Endothelial cell of umbilical vein (primary cell): ENCODE measurements at regions not wholly inside any gene's neighbourhood (a gene's known extent, or its start where the extent isn't known, plus 50 kb on each side); places are given as distances from the start of the nearest gene placed in this dataset.

Experiments used
- BruUV-seq: library from RNA; stranded (reverse); fragments of 400-500 nt; replicated peaks from 2 replicates; lab custom pipeline; 2021; lab: Mats Ljungman, UMichigan
- CTCF ChIA-PET: fragments of 300-600, 350-600 bp; sonication (Branson Sonifier 250); formaldehyde crosslinking; loops from one replicate; lab custom pipeline; 2021; ENCODE audit warnings: antibody characterized with exemption, inconsistent platforms; lab: Charles Lee
- POLR2A ChIA-PET: fragments of 300-600, 350-600 bp; sonication (Branson Sonifier 250); formaldehyde crosslinking; loops from one replicate; lab custom pipeline; 2021; ENCODE audit warnings: antibody characterized with exemption, inconsistent platforms; lab: Charles Lee
- DNase-seq: peaks from one replicate; pipeline ENCODE4 v3.0.0-alpha.2; 2011; ENCODE audit warnings: low read depth, low spot score
- FAIRE-seq: peaks from 2 replicates; lab custom pipeline; 2011; peaks lifted over from hg19 to GRCh38; lab: Jason Lieb, UNC
- H2AFZ ChIP-seq: 2 replicates; pipeline ENCODE4 v1.6.0; 2012; ENCODE audit warnings: low read depth, low read length, control low read depth, inconsistent platforms
- H3K27ac ChIP-seq: 2 replicates; pipeline ENCODE4 v1.5.1; 2011; ENCODE audit warnings: low read depth, mild to moderate bottlenecking, control low read depth, low read length, moderate library complexity; ENCODE audit not compliant: insufficient read depth
- H3K27me3 ChIP-seq, 2 experiments: 2 replicates each; pipeline versions ENCODE4 v1.6.0 to v1.6.1; 2011; ENCODE audit warnings: low read length in 2 of 2, mixed read lengths in 1 of 2; ENCODE audit not compliant: control insufficient read depth in 2 of 2, insufficient read depth in 2 of 2
- H3K36me3 ChIP-seq, 2 experiments: 2 replicates in 1 of 2; 3 replicates in 1 of 2; pipeline ENCODE4 v1.5.1; 2011; ENCODE audit warnings: low read length in 2 of 2, mild to moderate bottlenecking in 1 of 2, moderate library complexity in 1 of 2; ENCODE audit not compliant: control insufficient read depth in 2 of 2, insufficient read depth in 2 of 2; ENCODE audit errors: extremely low read depth in 1 of 2
- H3K4me1 ChIP-seq: 3 replicates; pipeline ENCODE4 v1.5.1; 2011; ENCODE audit warnings: mild to moderate bottlenecking, low read length; ENCODE audit not compliant: control insufficient read depth, insufficient read depth; ENCODE audit errors: extremely low read depth
- H3K4me2 ChIP-seq: 2 replicates; pipeline ENCODE4 v1.6.1; 2011; ENCODE audit warnings: low read length, control low read depth, mixed read lengths; ENCODE audit not compliant: insufficient read depth
- H3K4me3 ChIP-seq, 3 experiments: fragments of 200-600 bp in 1 of 3; sonication (generic), shearing (Covaris generic) in 1 of 3; replicated peaks in 1 of 3; 2 replicates each; pipeline ENCODE4 v1.5.1; 2011 to 2016; ENCODE audit warnings: control low read depth in 3 of 3, low read length in 3 of 3, mild to moderate bottlenecking in 2 of 3, inconsistent platforms in 1 of 3, low read depth in 1 of 3, moderate library complexity in 1 of 3; ENCODE audit not compliant: insufficient read depth in 1 of 3
- H3K79me2 ChIP-seq: 2 replicates; pipeline ENCODE4 v1.6.0; 2012; ENCODE audit warnings: low read length, inconsistent platforms; ENCODE audit not compliant: control insufficient read depth, insufficient read depth
- H3K9ac ChIP-seq: replicated peaks from 2 replicates; pipeline ENCODE3; 2011; ENCODE audit warnings: low read length, control low read depth; ENCODE audit not compliant: insufficient read depth; ENCODE audit errors: extremely low read depth
- H3K9me1 ChIP-seq: replicated peaks from 3 replicates; pipeline ENCODE4 v1.6.0; 2011; ENCODE audit warnings: mild to moderate bottlenecking, low read length; ENCODE audit not compliant: control insufficient read depth, insufficient read depth; ENCODE audit errors: extremely low read depth
- H3K9me3 ChIP-seq: replicated peaks from 2 replicates; pipeline ENCODE4 v1.5.1; 2012; ENCODE audit warnings: low read length, inconsistent platforms; ENCODE audit not compliant: control insufficient read depth, insufficient read depth
- H4K20me1 ChIP-seq: replicated peaks from 2 replicates; pipeline ENCODE3; 2011; ENCODE audit warnings: mild to moderate bottlenecking, low read length; ENCODE audit not compliant: control insufficient read depth, insufficient read depth; ENCODE audit errors: extremely low read depth
- EZH2 ChIP-seq: IDR thresholded peaks from 2 replicates; pipeline ENCODE4 v1.6.1; 2012; ENCODE audit warnings: borderline replicate concordance, low read depth, mild to moderate bottlenecking, moderate library complexity, low read length, inconsistent platforms; ENCODE audit not compliant: severe bottlenecking
- FOS ChIP-seq: IDR thresholded peaks from 2 replicates; pipeline ENCODE4 v1.6.1; 2011; ENCODE audit warnings: mild to moderate bottlenecking, low read length, moderate library complexity, borderline replicate concordance; ENCODE audit not compliant: insufficient read depth
- GATA2 ChIP-seq: IDR thresholded peaks from 2 replicates; pipeline ENCODE4 v1.7.0; 2011; ENCODE audit warnings: low read depth, mild to moderate bottlenecking, moderate library complexity, mixed read lengths, low read length; ENCODE audit not compliant: insufficient read length, insufficient read depth
- JUN ChIP-seq: IDR thresholded peaks from 2 replicates; pipeline ENCODE4 v1.6.1; 2011; ENCODE audit warnings: borderline replicate concordance, low read depth; ENCODE audit not compliant: insufficient read length, insufficient read depth
- MAX ChIP-seq: IDR thresholded peaks from 2 replicates; pipeline ENCODE4 v1.6.1; 2011; ENCODE audit not compliant: insufficient read depth, insufficient read length
- MYC ChIP-seq: IDR thresholded peaks from one replicate; pipeline ENCODE4 v1.6.1; 2011; ENCODE audit warnings: mild to moderate bottlenecking, low read depth, low read length
- POLR2A ChIP-seq: IDR thresholded peaks from 2 replicates; pipeline ENCODE4 v1.6.1; 2012; ENCODE audit warnings: low read depth, mild to moderate bottlenecking, control low read depth, low read length
- POLR2AphosphoS5 ChIP-seq: IDR thresholded peaks from 2 replicates; pipeline ENCODE4 v1.6.1; 2012; ENCODE audit warnings: low read depth, mild to moderate bottlenecking, control low read depth, low read length, moderate library complexity; ENCODE audit not compliant: insufficient read depth
- dilution Hi-C: fragments of 300-500 bp; cut with MboI; formaldehyde crosslinking; loops from one replicate; pipeline ENCODE4 v1.15.0; 2019; ENCODE audit warnings: low sequenced_read_pairs; ENCODE audit not compliant: extremely low pct_ligation_motif_present
- intact Hi-C: fragments of 100-400 bp; cut with micrococcal nuclease; formaldehyde crosslinking; loops from one replicate; pipeline ENCODE4 v1.10.0; 2022
- TF ChIP-seq, protein P1 (sequence below), 2 donors: IDR thresholded peaks; 1 replicate in 1 of 2; 2 replicates in 1 of 2; pipeline ENCODE4 v1.5.1; 2011; ENCODE audit warnings: low read length in 2 of 2, mild to moderate bottlenecking in 2 of 2, moderate library complexity in 2 of 2, control low read depth in 1 of 2, inconsistent platforms in 1 of 2, low read depth in 1 of 2; ENCODE audit not compliant: insufficient read depth in 1 of 2; ENCODE audit errors: extremely low read depth in 1 of 2

GRCh38 chr2:160870729-160871465 lies 289.3 kb upstream of the TANK start:
- Histone ChIP-seq H3K4me2 (no peak overlapping the region), H2AFZ (no peak overlapping the region), H3K36me3 (no peaks in the 10 kb centered on the region), H3K9me3 (no peaks in the 10 kb centered on the region), H3K27ac (no peak overlapping the region), H3K4me3 (no peak overlapping the region), H3K9me1 (no peaks in the 10 kb centered on the region), H3K27me3 (peaks cover 6 to 14% of the 10 kb centered on the region in 2 experiments), H3K4me1 (peaks cover 2% of the 10 kb centered on the region), H3K9ac (no peak overlapping the region), H4K20me1 (no peaks in the 10 kb centered on the region), H3K79me2 (no peaks in the 10 kb centered on the region)
- TF ChIP-seq POLR2AphosphoS5 (no peak), POLR2A (no peak), FOS (no peak), GATA2 (no peak), EZH2 (no peak), JUN (no peak), MAX (no peak), MYC (no peak)
- TF ChIP-seq, protein P1, sequence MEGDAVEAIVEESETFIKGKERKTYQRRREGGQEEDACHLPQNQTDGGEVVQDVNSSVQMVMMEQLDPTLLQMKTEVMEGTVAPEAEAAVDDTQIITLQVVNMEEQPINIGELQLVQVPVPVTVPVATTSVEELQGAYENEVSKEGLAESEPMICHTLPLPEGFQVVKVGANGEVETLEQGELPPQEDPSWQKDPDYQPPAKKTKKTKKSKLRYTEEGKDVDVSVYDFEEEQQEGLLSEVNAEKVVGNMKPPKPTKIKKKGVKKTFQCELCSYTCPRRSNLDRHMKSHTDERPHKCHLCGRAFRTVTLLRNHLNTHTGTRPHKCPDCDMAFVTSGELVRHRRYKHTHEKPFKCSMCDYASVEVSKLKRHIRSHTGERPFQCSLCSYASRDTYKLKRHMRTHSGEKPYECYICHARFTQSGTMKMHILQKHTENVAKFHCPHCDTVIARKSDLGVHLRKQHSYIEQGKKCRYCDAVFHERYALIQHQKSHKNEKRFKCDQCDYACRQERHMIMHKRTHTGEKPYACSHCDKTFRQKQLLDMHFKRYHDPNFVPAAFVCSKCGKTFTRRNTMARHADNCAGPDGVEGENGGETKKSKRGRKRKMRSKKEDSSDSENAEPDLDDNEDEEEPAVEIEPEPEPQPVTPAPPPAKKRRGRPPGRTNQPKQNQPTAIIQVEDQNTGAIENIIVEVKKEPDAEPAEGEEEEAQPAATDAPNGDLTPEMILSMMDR (IDR thresholded peaks at IDR 0.05; ENCODE audit: extremely low read depth in 1 of 2, insufficient read depth in 1 of 2, low read depth in 1 of 2, low read length in 2 of 2), result no peak
- FAIRE-seq (no peak), DNase-seq (no peak)
- no TSS peak for BruUV-seq
- POLR2A ChIA-PET, result no interaction called here
- intact Hi-C loops, result no loop called here
- CTCF ChIA-PET, result interaction anchor here (1.0 kb wide), 1 partner anchor 48 kb away, joined by 4 read pairs; no protein-coding TSS in a partner anchor
- dilution Hi-C loops, result no loop called here
